ENCODE measurements at regions not wholly inside any gene's neighbourhood (a gene's known extent, or its start where the extent isn't known, plus 50 kb on each side); places are given as distances from the start of the nearest gene placed in this dataset.

DNA sequence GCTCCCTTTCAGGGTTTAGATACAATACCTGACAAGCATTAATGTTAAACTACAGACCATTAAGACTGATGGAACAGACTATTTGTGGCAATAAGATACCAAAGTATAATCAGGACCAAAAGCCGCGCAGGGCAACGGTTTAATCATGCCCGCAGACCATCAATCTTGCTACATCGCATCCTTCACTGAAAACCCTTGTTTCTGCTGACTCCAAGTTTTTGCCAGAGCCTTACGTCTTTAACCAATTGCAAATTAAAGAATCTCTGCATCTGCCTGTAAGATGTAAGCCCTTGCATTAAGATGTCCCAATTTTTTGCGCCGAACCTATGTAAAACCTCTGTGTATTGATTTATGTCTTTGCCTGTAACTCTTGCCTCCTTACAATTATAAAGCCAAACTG, 94.2 kb upstream of the RBBP6 start:
- Histone ChIP-seq H3K4me3 (ENCODE audit: low read depth, low read length) (no peak overlapping the region), H3K27me3 (ENCODE audit: control insufficient read depth, insufficient read depth, low read length) (no peaks in the 10 kb centered on the region), H3K36me3 (ENCODE audit: control insufficient read depth, insufficient read depth, low read length) (no peaks in the 10 kb centered on the region)
- ChIA-PET CTCF (no interaction called here), POLR2A (no interaction called here)
- TF ChIP-seq, protein P1, sequence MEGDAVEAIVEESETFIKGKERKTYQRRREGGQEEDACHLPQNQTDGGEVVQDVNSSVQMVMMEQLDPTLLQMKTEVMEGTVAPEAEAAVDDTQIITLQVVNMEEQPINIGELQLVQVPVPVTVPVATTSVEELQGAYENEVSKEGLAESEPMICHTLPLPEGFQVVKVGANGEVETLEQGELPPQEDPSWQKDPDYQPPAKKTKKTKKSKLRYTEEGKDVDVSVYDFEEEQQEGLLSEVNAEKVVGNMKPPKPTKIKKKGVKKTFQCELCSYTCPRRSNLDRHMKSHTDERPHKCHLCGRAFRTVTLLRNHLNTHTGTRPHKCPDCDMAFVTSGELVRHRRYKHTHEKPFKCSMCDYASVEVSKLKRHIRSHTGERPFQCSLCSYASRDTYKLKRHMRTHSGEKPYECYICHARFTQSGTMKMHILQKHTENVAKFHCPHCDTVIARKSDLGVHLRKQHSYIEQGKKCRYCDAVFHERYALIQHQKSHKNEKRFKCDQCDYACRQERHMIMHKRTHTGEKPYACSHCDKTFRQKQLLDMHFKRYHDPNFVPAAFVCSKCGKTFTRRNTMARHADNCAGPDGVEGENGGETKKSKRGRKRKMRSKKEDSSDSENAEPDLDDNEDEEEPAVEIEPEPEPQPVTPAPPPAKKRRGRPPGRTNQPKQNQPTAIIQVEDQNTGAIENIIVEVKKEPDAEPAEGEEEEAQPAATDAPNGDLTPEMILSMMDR (IDR thresholded peaks at IDR 0.05; ENCODE audit: insufficient read depth, low read depth, low read length): no peak
- no peak for DNase-seq (ENCODE audit: low read depth)

DNA sequence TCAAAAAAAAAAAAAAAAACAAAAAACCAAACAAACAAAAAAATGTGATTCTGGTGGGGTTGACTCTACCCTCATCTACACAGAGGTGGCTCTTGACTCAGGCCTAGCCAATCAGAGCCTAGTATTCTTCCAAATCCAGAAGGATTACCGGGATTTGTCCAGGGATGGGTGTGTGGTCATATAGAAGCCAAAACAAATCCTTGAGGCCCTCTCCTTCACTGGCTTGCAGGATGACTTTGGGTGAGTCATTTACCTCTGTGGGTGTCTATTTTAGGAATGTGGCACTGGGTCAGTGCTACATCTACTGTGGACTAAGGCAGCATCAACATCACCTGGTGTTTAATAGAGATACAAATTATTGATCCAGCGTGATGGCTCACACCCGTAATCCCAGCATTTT, 93.2 kb upstream of the RBBP6 start:
- no peak for DNase-seq (ENCODE audit: low read depth)
- CTCF ChIA-PET: no interaction called here
- TF ChIP-seq, protein P1 (IDR thresholded peaks at IDR 0.05; ENCODE audit: insufficient read depth, low read depth, low read length): no peak
- Histone ChIP-seq H3K4me3 (ENCODE audit: low read depth, low read length) (no peak overlapping the region), H3K36me3 (ENCODE audit: control insufficient read depth, insufficient read depth, low read length) (no peaks in the 10 kb centered on the region), H3K27me3 (ENCODE audit: control insufficient read depth, insufficient read depth, low read length) (no peaks in the 10 kb centered on the region)
- POLR2A ChIA-PET: no interaction called here

DNA sequence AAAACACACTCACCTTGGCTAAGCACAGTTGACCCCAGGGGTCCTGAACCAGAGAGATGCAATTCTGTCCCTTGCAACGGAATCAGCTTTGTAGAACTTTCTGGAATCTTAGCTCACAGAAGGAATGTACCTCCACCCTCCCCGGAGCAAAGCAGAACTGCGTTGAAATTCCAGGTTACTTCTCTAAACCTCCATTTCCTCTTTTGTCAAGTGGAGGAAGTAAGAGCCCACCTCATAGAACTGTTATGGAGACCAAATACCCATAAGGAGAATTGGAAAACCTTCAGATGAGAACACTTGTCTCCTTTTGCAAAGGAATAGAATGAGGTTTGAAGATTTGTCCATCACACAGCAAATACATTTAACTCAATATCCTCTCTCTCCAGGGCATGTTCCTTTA, 86.6 kb upstream of the RBBP6 start:
- Histone ChIP-seq H3K27me3 (ENCODE audit: control insufficient read depth, insufficient read depth, low read length) (no peaks in the 10 kb centered on the region), H3K4me3 (ENCODE audit: low read depth, low read length) (no peak overlapping the region), H3K36me3 (ENCODE audit: control insufficient read depth, insufficient read depth, low read length) (no peaks in the 10 kb centered on the region)
- TF ChIP-seq, protein P1 (IDR thresholded peaks at IDR 0.05; ENCODE audit: insufficient read depth, low read depth, low read length): no peak
- CTCF ChIA-PET: no interaction called here
- POLR2A ChIA-PET: no interaction called here
- no peak for DNase-seq (ENCODE audit: low read depth)

DNA sequence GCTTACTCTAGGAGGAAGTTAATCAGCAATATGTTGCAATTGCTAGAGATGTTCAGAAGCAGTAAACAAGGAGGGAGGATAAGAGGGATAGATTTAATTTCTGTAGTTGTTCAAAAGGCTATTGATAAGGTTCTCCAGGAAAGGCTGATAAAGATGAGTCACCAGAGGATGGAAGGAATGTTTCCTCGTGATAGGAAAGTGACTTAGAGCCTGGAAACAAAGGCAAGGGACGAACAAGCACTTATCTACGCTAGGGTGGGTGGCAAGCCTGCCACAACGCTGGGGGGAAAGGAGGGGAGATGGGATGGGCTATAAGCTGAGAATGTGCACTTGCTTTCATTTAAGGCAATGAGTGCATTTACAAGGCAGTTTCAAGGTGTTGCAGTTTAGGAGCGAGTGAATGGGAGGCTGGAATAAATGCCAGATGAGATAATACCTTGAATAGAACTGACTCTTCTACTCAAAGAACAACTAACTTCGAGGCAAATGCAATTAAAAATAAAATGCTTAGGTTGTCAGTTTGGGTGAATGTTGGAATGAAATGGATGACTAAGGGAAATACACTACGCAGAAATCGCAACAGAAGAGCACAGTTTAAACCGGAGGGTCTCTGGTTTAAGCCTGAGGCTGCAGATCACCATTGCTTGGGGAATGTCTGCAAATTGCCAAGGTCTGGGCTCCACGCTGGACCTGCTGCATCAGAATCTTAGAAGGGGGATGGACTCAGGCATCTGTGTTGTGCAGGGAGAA, 76.0 kb upstream of the RBBP6 start:
- Histone ChIP-seq H3K4me3 (ENCODE audit: low read depth, low read length) (no peak overlapping the region), H3K36me3 (ENCODE audit: control insufficient read depth, insufficient read depth, low read length) (no peaks in the 10 kb centered on the region), H3K27me3 (ENCODE audit: control insufficient read depth, insufficient read depth, low read length) (no peaks in the 10 kb centered on the region)
- ChIA-PET CTCF (no interaction called here), POLR2A (no interaction called here)
- TF ChIP-seq, protein P1 (IDR thresholded peaks at IDR 0.05; ENCODE audit: insufficient read depth, low read depth, low read length): no peak
- no peak for DNase-seq (ENCODE audit: low read depth)

DNA sequence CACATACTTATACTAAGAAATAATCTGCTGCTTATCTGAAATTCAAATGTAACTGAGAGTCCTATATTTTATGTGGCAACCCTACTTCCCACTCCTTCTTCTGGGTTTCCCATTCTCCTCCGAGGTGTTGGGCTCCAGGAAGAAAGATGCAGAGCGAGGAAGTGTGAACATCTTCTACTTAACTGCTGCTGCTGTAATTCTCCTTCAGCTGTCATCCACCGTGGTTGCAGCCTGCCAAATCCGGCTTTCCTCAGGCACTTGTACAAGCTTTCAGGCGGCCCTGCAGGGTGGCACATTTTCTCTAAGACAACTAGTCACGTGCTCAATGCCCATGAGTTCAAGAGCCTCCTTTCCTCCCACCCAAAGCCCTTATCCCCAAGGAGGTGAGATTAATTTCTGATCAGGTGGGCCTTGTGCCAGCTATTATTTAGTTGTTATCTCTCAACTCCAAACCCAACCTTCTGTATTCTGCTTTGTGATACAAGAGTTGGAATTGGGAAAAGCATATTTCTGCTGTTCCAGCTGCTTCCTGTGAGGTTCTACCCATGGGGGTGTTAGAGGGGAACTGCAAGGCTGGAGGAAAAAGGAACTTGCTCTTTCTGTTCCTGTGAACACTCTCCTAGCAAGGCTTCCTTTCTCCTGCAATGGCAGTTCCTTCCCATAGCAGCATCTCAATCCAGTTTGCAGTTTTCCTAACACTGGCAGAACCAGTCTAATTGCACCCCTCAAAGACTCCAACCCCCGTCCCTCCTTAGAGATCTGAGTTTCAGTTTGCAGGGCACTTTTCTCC, 67.6 kb upstream of the RBBP6 start:
- Histone ChIP-seq H3K36me3 (ENCODE audit: control insufficient read depth, insufficient read depth, low read length) (no peaks in the 10 kb centered on the region), H3K4me3 (ENCODE audit: low read depth, low read length) (no peak overlapping the region), H3K27me3 (ENCODE audit: control insufficient read depth, insufficient read depth, low read length) (no peaks in the 10 kb centered on the region)
- TF ChIP-seq, protein P1 (IDR thresholded peaks at IDR 0.05; ENCODE audit: insufficient read depth, low read depth, low read length): no peak
- CTCF ChIA-PET: no interaction called here
- POLR2A ChIA-PET: no interaction called here
- DNase-seq (ENCODE audit: low read depth): no peak

Data from BJ (cell line).